ENCODE measurements at regions not wholly inside any gene's neighbourhood (a gene's known extent, or its start where the extent isn't known, plus 50 kb on each side); places are given as distances from the start of the nearest gene placed in this dataset.

- TF ChIP-seq, protein P1, sequence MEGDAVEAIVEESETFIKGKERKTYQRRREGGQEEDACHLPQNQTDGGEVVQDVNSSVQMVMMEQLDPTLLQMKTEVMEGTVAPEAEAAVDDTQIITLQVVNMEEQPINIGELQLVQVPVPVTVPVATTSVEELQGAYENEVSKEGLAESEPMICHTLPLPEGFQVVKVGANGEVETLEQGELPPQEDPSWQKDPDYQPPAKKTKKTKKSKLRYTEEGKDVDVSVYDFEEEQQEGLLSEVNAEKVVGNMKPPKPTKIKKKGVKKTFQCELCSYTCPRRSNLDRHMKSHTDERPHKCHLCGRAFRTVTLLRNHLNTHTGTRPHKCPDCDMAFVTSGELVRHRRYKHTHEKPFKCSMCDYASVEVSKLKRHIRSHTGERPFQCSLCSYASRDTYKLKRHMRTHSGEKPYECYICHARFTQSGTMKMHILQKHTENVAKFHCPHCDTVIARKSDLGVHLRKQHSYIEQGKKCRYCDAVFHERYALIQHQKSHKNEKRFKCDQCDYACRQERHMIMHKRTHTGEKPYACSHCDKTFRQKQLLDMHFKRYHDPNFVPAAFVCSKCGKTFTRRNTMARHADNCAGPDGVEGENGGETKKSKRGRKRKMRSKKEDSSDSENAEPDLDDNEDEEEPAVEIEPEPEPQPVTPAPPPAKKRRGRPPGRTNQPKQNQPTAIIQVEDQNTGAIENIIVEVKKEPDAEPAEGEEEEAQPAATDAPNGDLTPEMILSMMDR (IDR thresholded peaks at IDR 0.05; ENCODE audit: extremely low read depth in 1 of 2, insufficient read depth in 1 of 2, low read depth in 1 of 2, low read length in 2 of 2), result no peak
- TF ChIP-seq MYC (IDR thresholded peaks at IDR 0.05; ENCODE audit: low read depth, low read length) (no peak), POLR2AphosphoS5 (IDR thresholded peaks at IDR 0.05; ENCODE audit: insufficient read depth, low read depth, low read length) (no peak), EZH2 (IDR thresholded peaks at IDR 0.05; ENCODE audit: borderline replicate concordance, low read depth, low read length, severe bottlenecking) (no peak), POLR2A (IDR thresholded peaks at IDR 0.05; ENCODE audit: low read depth, low read length) (no peak), JUN (IDR thresholded peaks at IDR 0.05; ENCODE audit: borderline replicate concordance, insufficient read depth, insufficient read length, low read depth) (no peak), GATA2 (IDR thresholded peaks at IDR 0.05; ENCODE audit: insufficient read depth, insufficient read length, low read depth, low read length) (no peak), MAX (IDR thresholded peaks at IDR 0.05; ENCODE audit: insufficient read depth, insufficient read length) (no peak), FOS (IDR thresholded peaks at IDR 0.05; ENCODE audit: borderline replicate concordance, insufficient read depth, low read length) (no peak)
Observed at GRCh38 chr2:128421286-128421685, 102.6 kb upstream of the HS6ST1 start.
